Glomerular visceral epithelial cell (primary cell): ENCODE measurements at regions not wholly inside any gene's neighbourhood (a gene's known extent, or its start where the extent isn't known, plus 50 kb on each side); places are given as distances from the start of the nearest gene placed in this dataset.
"Not testable (repeated sequence)": the region's sequence is repeated elsewhere in the genome, so short reads cannot be mapped to it uniquely, and the experiment has no call there.

Experiments used
- DNase-seq: peaks from one replicate; pipeline ENCODE4 v3.0.0-alpha.2; 2016; ENCODE audit errors: extremely low spot score

DNA sequence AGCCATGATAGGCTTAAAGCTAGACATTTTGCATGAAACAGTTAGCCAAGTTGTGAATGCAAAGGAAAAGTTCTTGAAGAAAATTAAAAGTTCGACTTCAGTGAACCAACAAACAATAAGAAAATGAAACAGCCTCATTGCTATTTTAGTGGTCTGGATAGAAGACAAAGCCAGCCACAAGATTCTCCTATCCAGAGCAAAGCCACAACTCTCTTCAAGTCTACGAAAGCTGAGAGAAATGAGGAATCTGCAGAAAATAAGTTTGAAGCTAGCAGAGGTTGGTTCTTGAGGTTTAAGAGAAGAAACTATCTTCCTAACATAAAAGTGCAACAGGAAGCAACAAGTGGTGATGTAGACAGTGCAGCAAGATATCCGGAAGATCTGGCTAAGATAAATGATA, 271.4 kb upstream of the GRM3 start:
- no peak for DNase-seq

DNA sequence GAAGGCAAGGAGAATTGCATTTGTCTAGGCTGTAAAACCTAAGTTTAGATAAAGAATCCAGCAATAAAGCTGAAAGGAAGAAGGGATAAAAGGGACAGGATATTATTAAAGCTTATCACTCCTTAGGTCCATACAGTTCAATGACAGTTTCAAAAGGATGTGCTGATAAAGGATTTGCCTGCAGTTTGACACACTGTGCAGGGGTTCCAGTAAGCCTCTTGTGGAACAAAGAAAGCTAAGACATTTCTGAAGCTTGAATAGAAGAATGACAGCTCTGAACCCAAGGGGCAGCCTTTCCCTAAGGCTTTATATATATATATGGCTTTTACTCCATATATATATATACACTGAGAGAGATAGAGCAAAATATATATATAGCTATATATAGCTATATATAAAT, 276.8 kb upstream of the GRM3 start:
- DNase-seq = no peak

DNA sequence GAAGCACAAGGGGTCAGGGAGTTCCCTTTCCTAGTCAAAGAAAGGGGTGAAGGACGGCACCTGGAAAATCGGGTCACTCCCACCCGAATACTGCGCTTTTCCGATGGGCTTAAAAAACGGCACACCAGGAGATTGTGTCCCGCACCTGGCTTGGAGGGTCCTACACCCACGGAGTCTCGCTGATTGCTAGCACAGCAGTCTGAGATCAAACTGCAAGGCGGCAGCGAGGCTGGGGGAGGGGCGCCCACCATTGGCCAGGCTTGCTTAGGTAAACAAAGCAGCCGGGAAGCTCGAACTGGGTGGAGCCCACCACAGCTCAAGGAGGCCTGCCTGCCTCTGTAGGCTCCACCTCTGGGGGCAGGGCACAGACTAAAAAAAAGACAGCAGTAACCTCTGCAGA, 303.3 kb upstream of the GRM3 start:
- not testable (repeated sequence) for DNase-seq

DNA sequence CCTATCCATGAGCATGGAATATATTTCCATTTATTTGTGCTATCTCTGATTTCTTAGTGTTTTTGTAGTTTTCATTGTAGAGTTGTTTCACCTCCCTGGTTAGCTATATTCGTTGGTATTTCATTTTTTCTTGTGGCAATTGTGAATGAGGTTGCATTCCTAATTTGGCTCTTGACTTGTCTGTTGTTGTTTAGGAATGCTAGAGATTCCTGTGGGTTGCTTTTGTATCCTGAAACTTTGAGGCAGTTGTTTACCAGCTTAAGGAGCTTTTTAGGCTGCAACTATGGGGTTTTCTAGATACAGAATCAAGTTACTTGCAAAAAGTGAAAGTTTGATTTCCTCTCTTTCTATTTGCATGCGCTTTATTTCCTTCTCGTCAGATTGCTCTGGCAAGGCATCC, 304.7 kb upstream of the GRM3 start:
- DNase-seq = no peak

DNA sequence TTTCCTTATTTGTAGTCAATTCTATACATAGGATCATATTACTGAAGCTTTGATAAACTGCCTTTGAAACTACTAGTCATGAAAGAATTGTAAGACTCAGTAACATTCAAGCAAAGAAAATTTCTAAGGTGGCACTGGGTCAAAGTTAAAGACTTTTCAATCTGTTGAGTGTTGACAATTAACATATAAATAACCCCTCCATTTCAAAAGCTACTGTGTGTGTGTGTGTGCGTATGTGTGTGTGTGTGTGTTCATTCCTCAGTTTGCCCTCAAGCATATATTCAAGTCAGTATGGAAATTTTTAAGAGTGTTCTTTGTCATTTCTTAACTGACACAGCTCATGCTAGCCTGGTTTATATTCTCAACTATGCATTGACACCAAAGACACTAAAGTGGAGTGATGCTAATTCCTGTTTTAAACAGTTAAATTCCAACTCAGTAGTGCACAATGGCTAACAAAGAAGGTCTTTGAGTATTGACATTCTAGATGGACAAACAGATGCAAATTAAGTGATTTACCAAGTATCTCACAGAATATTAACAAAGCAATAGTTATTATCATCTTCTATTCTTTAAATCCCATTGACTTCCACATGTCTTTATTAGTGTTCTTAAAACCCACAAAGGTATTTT, 314.8 kb upstream of the GRM3 start:
- DNase-seq = no peak

DNA sequence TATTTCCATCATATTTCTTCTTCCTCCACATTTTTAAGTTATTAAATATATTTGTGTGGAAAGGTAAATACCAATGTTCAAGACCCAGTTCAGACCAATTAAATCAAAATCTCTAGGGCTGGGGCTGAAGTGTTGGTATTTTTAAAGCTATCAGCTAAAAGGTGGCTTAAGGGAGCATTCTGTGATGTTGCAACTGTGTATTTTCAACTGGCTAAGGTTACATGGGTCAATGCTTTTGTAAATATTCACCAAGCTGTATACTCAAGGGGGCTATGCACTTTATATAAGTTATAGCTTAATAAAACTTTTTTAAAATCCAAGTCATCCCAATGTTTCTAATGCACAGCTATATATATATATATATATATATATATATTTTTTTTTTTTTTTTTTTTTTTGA, 316.9 kb upstream of the GRM3 start:
- DNase-seq = no peak

DNA sequence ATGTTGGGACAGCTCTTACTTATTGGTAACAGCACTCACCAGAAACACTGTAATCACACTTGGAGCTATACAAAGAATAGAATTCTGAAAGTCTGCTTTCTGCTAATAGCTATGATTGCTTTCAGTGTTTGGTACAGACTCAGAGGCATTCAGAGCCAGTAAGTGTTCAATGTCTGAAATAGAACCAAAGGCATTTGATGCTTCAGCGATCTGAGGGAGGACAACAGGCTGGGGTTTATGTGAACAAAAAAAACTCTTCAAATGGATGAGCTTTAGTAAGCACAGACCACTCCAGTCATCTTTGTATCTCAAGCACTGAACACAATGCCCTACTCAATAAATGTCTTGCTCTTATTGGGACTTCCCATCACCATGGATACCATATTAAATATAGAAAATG, 322.8 kb upstream of the GRM3 start:
- DNase-seq = no peak

DNA sequence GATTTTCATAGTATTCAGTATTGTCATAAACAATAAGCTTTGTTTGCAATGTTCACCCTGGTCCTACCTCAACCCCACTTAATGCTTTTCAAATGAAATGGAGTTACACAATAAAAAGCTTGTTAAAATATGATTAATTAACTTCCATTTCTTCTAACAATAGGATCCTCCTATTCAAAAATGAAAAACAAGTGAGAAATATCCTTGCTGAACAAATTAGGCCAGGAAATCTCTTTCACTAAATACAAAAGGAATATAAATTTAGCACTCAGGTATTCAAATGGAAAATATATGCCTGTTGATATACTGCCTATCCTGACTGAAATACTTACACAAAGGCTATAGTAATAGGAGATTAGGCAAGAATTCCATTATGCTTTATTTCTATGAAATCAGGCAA, 323.4 kb upstream of the GRM3 start:
- DNase-seq = no peak

DNA sequence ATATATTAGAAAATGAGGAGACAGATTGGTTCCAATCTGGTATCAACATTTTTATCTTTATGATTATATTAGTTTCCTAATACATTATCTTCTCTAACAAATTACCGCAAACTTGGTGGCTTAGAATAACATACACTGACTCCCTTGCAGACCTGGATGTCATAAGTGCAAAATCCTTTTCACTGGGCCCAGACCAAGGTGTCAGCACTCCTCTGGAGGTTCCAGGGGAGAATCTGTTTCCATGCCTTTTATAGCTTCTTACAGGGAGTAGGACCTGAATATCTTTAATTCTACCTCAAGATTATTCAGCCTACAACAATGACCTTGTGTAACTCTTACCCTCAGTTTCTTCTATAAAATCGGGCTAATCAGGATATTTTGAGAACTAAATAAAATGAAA, 329.9 kb upstream of the GRM3 start:
- no peak for DNase-seq

DNA sequence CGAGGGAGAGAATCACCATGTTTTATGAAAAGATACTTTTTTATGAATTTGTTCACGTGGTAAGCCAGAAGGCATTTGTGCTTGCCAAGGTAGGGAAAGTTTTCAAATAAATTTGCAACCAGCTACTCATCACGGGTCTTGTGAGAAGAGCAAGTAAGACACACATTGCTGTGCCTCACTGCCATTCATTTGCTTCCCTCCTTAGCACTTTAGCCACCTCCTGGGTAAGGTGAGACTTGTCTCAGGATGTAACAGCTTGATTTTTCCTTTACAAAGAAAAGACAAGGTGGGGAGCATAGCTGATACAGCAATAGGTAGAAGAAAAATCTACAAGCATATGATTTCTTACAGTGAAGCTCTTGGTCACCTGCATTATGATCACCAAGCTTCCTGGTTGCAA, 342.4 kb upstream of the GRM3 start:
- no peak for DNase-seq

DNA sequence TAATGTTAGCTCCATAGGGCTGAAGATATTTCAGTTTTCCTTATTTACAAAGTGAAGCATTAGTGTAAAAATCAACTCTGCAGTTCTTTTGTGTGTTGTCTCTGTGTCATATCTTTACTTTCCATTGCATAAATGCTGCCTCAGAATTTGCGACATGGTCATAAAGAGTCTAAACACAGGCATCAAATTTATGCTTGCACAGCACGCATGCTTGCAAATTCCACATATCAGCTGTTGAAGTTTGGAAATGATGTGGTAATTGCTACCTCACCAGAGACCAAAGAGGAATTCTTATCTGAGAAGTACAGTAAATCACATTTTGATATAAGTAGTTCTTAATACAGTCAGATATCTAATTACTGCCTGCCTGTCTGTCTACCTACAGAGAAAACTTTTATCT, 348.2 kb upstream of the GRM3 start:
- no peak for DNase-seq

DNA sequence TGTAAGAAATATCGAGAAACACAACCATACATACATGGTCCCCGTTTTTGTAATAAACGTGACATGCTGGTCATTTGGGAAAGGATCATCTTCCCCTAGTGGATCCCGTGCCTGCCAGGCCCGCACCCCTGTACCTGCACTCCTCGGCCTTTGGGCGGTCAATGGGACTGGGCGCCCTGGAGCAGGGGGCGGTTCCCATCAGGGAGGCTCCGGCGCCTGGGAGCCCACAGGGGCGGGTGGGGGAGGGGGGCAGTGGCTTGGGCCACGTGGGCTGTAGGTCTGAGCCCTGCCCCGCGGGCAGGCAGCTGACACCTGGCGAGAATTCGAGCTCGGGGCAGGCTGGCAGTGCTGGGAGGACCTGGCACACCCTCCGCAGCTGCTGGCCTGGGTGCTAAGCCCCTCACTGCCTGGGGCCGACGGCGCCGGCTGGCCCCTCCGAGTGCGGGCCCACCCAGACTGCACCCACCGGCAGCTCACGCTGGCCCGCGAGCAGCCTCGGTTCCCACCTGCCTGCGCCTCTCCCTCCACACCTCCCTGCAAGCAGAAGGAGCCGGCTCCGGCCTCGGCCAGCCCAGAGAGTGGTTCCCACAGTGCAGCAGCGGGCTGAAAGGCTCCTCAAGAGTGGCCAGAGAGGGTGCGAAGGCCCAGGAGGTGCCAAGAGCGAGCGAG, 361.6 kb upstream of the GRM3 start:
- no peak for DNase-seq

DNA sequence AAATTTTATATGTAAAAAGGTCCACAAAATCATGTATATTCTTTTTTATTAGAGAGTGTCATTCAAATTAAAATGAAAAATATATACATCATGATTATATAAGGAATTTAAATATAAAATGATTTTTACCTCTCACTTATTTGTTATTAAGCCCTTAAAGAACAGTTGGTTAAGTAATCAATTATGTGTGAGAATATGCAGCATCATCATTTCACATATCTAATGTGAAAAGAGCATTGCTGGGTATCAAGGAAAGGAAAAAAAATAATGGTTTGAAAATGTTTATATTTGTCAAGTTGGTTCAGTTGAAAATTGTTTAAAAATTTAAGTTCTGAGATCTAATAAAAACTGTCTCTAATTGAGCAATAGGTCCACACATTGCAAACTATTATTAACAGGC, 363.6 kb upstream of the GRM3 start:
- no peak for DNase-seq

DNA sequence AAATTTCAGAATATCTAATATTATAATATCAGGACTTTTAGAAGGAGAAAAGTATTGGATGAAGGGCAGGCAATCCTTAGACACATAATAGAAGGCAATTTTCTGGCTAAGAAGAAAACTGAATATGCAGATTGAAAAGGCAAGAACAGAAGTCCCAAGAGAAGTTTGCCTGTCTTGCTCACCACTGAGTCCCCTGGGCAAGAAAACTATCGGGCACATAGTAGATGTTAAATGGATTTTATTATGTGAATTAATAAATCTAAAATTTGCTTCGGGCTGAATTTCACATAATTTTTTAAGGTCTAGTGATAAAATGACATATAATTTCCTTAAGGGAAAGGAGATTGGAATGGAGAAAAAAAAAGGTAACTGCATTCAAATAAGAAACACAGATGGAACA, 380.9 kb upstream of the GRM3 start:
- no peak for DNase-seq

DNA sequence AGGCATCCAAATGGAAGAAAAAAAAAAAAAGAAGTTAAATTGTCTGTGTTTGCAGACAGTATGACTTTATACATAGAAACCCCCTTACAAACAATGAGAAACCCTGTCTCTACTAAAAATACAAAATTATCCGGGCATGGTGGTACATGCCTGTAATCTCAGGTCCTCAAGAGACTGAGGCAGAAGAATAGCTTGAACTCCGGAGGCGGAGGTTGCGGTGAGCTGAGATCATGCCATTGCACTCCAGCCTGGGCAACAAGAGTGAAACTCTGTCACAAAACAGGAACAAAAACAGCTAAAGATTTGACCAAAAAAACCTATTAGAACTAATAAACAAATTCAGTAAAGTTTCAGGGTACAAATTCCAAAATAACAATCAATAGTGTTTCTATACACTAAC, 385.8 kb upstream of the GRM3 start:
- DNase-seq = no peak

DNA sequence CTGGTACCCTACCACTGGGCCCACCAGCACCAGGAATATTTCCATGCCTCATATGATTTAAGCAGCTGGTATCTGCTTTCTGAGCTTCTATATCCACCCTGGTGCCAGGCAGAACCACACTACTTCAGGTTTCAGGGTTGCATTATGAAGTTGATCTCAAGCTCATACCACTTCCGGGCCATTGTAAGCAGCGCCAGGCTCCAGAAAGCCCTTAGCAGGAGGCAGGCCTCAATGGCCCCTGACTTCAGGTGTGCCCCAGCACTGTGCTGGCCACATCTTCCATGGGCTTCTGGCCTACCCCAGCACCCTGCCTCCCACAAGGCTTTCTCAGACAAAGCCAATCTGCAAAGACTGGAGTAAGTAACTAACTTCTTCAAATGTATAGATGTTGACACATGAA, 391.3 kb upstream of the GRM3 start:
- DNase-seq = no peak

DNA sequence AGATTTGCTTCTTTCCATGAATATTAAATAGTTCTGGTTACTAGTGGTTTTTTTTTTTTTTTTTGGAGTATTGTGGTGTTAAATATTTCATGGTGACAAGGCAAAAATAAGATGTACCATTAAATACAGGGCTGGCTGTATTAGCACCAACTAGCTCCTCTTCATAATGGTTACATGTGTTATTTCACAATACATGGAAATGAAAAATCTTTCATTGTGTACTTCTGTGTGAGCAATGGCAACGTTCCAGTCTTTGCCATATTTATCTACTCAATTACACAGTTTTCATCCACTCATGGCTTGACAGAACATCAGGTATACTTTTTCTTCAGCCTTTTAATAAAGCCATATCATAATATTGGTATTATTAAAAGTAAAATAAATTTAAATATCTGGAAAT, 394.7 kb upstream of the GRM3 start:
- DNase-seq = no peak

DNA sequence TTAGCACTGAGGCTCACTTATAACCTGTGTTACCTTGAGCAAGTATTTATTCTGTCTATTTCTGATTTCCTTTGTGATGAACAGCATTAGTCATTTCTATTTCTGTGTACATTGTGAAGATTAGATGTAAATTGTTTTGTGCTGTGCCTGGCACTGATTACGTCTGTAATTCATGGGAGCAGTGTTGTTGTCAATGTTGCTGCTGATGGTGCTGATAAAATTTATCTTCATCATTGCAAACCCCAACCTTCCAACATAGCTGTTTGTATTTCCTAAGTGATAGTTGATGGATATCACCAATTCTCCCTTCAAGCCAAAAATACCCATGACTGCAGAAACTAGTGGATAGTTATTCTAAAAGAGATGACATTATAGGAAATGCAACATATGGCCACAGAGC, 400.5 kb upstream of the GRM3 start:
- no peak for DNase-seq

DNA sequence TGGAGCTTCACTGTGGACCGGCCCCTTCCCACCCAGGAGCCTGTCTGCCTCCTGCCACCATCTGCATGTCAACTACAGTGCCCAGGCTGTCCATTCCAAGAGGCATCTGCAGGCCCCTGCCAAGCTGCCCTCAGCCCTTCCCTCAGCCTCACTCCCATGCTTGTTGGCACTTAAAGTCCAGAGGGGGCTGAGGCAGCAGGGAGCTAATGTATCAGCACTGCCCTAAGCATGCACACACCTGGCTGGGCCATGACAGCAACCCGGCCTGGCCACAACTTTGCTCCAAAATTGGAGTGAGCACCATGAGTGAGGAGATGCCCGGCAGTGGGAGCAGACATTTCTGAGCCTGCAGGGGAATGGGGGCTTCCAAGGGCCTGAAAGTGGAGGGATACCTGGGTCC, 417.5 kb upstream of the GRM3 start:
- DNase-seq = no peak

DNA sequence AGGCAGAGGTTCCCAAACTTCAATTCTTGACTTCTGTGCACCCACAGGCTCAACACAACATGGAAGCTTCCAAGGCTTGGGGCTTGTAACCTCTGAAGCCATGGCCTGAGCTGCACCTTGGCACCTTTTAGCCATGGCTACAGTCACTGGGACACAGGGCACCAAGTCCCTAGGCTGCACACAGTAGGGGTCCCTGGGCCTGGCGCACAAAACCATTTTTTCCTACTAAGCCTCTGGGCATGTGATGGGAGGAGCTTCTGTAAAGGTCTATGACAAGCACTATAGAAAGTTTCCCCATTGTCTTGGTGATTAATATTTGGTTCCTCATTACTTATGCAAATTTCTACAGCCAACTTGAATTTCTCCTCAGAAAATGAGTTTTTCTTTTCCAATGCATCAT, 420.9 kb upstream of the GRM3 start:
- no peak for DNase-seq

DNA sequence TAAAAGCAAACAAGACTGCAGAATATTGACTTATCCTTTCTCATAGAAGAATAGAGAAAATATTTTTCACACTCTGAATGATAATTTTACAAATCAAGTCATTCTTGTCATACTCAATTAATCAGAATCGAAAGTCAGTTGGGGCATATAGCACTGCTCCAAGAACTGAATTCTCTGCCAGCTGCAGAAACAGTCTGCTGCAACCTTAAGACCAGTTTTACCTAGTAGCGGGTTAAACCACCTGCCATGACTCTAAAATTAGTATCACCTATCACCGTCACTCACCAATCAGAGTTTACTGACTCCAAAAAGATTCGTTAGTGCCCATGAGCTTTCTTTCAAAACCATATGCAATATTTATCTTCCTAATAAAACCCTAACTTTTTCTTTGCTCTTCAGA, 429.0 kb upstream of the GRM3 start:
- DNase-seq = no peak

DNA sequence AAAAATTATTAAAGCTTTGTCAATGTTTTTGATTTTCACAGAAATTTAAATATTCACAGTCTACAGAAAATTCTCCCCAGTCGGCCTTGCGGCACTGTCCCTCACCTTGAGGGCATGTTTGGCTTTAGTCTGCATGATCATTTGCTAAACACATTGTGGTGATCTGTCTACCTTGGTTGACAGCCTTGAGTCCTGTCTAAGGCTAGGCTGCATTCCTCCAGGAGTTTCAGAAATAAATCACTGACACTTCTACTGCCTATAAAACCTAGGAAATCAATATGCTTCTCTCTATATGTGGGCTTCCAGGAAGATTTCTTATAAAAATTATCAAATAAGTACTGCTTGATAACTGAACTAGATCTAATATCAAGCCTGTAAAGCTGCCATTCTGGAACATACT, 430.7 kb upstream of the GRM3 start:
- no peak for DNase-seq

DNA sequence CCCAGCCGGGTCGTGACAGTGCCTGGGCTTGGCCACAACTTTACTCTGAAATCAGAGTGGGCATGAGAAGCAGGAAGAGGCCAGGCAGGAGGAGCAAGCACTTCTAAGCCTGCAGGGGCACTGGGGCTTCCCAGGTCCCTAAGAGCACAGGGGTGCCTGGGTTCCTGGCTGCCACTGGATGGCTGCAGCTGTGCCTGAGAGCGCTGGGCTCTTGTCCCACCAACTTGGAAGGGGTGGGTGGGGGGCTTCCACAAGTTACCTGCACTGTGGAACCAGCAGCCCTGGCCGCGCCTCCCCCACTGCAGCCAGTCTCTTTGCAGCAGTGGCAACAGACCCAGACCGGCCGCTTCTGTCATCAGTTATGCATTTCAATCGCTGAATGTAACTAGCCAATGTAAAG, 434.7 kb upstream of the GRM3 start:
- no peak for DNase-seq

DNA sequence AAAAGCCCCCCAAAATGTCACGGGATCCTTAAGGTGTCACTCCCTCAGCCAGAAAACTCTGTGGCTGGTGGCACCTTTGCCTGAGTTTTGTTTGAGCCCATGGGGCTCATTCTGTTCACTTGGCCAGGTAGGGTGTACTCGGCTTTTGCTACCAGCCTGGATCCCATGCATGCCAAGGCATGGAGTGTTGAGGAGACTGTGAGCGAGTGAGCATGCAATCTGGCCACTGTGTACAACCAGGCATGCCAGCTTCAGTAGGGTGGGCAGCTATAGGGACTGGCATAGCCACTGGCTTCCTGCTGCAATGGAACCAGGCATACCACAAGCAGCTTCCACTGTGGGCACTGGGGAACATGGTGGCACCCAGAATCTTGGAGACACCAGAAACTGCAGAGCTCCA, 436.0 kb upstream of the GRM3 start:
- DNase-seq = no peak
